Brain microvascular endothelial cell (primary cell): ENCODE measurements at regions not wholly inside any gene's neighbourhood (a gene's known extent, or its start where the extent isn't known, plus 50 kb on each side); places are given as distances from the start of the nearest gene placed in this dataset.

ENCODE experiments used
- DNase-seq: peaks from one replicate; pipeline ENCODE4 v3.0.0-alpha.2; 2020
- H3K27ac ChIP-seq: fragments of 250-450 bp; sonication (Bioruptor Pico); 2 replicates; pipeline ENCODE4 v1.5.1; 2020; ENCODE audit warnings: mild to moderate bottlenecking, moderate library complexity
- H3K27me3 ChIP-seq: fragments of 250-450 bp; sonication (Bioruptor Pico); replicated peaks from 2 replicates; pipeline ENCODE4 v1.5.1; 2020; ENCODE audit warnings: mild to moderate bottlenecking
- H3K36me3 ChIP-seq: fragments of 250-450 bp; sonication (Bioruptor Pico); replicated peaks from 2 replicates; pipeline ENCODE4 v1.5.1; 2020; ENCODE audit warnings: mild to moderate bottlenecking
- H3K4me3 ChIP-seq: 2 replicates; pipeline ENCODE4 v1.5.1; 2011; ENCODE audit warnings: low read depth, mild to moderate bottlenecking, control low read depth, low read length, moderate library complexity
- CTCF ChIP-seq: IDR thresholded peaks from 2 replicates; pipeline ENCODE4 v1.5.1; 2011; ENCODE audit warnings: low read depth, mild to moderate bottlenecking, moderate library complexity, low read length, control low read depth, inconsistent platforms; ENCODE audit errors: missing control alignments
- in situ Hi-C: cut with HindIII; loops from 2 replicates; pipeline ENCODE4 v1.10.0; 2017; ENCODE audit warnings: low sequenced_read_pairs, low pct_ligation_motif_present

DNA sequence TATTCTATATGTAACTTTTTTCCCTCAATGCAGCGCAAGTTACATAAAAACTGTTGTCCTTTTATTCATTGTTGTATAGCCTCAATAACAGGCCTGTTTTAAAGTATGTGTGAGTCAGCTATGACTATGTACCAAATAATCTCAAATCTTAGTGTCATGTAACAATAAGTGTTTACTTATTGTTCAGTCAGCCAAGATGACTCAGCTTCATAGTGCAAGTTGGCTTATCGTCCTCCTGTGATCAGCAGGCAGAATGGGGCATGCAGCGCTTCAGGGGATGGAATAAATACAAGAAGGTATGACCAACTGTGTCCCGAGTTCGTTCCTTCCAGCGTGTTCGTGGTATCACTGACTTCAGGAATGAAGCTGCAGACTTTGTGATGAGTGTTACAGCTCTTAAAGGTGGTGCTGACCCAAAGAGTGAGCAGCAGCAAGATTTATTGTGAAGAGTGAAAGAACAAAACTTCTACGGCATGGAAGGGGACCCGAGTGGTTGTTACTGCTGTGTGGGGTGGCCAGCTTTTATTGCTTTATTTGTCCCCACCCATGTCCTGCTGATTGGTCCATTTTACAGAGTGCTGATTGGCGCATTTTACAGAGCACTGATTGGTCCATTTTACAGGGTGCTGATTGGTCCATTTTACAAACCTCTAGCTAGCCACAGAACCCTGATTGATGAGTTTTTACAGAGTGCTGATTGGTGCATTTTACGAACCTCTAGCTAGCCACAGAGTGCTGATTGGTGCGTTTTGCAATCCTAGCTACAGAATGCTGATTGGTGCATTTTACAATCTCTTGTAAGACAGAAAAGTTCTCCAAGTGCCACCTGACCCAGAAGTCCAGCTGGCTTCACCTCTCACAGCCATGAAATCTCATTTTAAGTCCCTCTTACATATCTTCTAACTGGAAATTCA is 1016.0 kb downstream of the MCTP2 start:
- in situ Hi-C loops, result no loop called here
- H3K27ac ChIP-seq, result peak overlapping the region; percentile 53

DNA sequence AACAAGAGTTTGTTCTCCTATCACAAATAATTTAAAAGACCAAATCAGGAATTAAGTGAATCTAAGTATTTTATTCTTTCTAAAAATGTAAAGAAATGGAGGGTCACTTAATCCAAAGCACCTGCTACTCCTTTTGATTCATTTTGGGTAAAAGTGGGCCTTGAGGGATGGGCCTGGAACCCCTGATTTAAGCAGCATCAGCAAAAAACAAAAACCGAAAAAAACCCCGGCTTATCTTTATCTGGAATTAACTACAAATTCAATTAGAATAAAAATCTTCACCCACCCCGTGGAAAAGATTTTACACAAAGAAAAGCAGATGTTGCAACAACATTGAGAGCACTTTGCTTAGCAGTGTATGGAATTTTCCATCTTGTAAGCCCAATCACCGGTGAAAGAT is 1018.2 kb downstream of the MCTP2 start:
- Histone ChIP-seq H3K36me3 (no peaks in the 10 kb centered on the region), H3K27ac (no peak overlapping the region), H3K4me3 (no peak overlapping the region), H3K27me3 (no peaks in the 10 kb centered on the region)
- no peak for TF ChIP-seq CTCF
- no peak for DNase-seq
- in situ Hi-C loops, result no loop called here

More for the DNA sequence above, 1016.0 kb downstream of the MCTP2 start:
- Histone ChIP-seq H3K36me3 (no peaks in the 10 kb centered on the region), H3K4me3 (peak overlapping the region; percentile 0), H3K27me3 (no peaks in the 10 kb centered on the region)
- DNase-seq, result peak; percentile 92
- TF ChIP-seq CTCF, result no peak

DNA sequence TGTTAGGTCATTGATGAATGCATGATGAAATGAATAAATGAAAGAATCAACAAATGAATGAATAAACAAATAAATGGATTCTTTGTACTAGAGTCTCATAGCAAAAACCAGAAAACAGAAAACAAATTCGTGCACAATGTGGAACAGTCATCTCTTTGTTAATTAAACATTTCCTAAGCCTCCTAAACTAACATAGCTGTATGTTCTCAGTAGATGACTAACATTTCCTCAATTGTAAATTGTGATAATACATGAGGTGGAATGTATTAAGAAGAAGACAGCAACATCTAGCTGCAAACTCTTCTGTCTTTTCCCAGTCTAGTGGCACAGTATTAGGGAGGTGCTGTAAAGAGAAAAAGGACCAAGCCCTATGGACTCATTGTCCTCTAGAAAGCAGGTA is 1021.0 kb downstream of the MCTP2 start:
- no peak for DNase-seq
- no peak overlapping the region for H3K4me3 ChIP-seq
- in situ Hi-C loops, result no loop called here
- no peaks in the 10 kb centered on the region for H3K36me3 ChIP-seq
- TF ChIP-seq CTCF, result no peak
- no peaks in the 10 kb centered on the region for H3K27me3 ChIP-seq
- H3K27ac ChIP-seq, result no peak overlapping the region

GRCh38 chr15:95254263-95254662 is 1022.9 kb downstream of the MCTP2 start:
- Histone ChIP-seq H3K4me3 (no peak overlapping the region), H3K27me3 (no peaks in the 10 kb centered on the region), H3K27ac (no peak overlapping the region), H3K36me3 (no peaks in the 10 kb centered on the region)
- in situ Hi-C loops, result no loop called here
- DNase-seq, result no peak
- TF ChIP-seq CTCF, result no peak

DNA sequence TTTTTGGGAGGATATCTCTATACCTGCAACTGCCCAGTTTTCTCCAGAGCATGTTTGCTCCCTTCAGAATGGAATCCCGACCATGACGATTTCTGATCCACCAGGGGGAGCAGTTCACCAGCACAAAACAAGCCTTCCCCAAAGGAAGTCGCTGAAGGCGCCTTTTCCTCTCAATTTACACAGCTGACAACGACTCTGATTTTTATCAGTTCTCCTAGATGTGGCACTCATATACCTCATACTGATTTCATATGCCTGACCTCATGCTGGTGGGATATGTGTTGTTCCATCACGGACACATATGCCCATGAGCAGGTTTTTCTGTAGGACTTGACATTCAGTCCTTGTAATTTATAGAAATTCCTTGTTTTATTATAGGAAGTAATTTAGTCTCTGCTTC is 1028.2 kb downstream of the MCTP2 start:
- Histone ChIP-seq H3K4me3 (no peak overlapping the region), H3K27ac (no peak overlapping the region), H3K36me3 (no peaks in the 10 kb centered on the region), H3K27me3 (no peaks in the 10 kb centered on the region)
- in situ Hi-C loops, result no loop called here
- peak; percentile 86 for TF ChIP-seq CTCF
- peak; percentile 78 for DNase-seq
